ENCODE measurements at regions not wholly inside any gene's neighbourhood (a gene's known extent, or its start where the extent isn't known, plus 50 kb on each side); places are given as distances from the start of the nearest gene placed in this dataset.

DNA sequence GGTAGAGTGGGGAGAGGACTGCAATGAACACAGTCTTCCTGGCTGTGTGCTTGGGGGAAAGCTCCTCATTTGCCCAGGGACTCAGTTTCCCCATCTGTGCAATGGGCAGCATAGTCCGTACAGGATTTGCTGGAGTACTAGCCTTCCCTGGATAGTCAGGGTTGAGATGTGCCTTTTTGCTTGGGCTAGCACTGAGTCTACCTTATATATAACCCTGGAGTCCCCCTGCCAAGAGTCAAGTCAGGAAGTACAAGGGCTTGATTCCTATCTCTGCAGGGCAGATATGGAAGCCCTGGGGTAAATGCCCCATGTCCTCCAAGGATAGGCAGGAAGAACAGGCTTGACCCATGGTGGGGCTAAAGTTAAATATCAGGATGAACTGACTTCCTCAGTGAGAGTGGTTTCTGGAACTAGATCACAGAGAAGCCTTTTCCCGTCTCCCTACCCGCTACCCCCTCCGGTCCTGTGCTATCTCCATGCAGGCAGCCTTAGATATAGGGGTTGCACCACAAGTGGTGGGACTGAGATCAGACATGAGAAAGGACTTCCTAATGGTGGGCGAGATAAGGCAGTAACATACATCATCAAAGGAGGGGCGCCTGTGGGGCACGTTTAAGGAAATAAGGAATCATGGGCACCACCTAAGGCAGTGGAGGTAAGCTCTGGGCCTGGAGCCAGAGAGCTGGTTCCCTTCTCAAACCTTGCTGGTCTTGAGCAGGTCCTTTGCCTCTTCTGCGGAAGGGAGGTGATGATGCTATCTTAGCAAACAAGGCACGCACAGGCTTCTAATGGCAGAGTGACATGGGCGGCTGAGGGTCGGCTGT is 157.9 kb downstream of the MRPL14 start:
- no peaks in the 10 kb centered on the region for H3K27me3 ChIP-seq
- H3K4me1 ChIP-seq: peaks cover 0 to 34% (median 31%) of the 10 kb centered on the region in 4 donors
- intact Hi-C loops (cut with DNase I): no loop called here
- H3K27ac ChIP-seq: no peak overlapping the region
- H3K36me3 ChIP-seq: no peaks in the 10 kb centered on the region
- H3K9me3 ChIP-seq: no peaks in the 10 kb centered on the region
- H3K4me3 ChIP-seq: no peak overlapping the region
- TF ChIP-seq, protein P1, sequence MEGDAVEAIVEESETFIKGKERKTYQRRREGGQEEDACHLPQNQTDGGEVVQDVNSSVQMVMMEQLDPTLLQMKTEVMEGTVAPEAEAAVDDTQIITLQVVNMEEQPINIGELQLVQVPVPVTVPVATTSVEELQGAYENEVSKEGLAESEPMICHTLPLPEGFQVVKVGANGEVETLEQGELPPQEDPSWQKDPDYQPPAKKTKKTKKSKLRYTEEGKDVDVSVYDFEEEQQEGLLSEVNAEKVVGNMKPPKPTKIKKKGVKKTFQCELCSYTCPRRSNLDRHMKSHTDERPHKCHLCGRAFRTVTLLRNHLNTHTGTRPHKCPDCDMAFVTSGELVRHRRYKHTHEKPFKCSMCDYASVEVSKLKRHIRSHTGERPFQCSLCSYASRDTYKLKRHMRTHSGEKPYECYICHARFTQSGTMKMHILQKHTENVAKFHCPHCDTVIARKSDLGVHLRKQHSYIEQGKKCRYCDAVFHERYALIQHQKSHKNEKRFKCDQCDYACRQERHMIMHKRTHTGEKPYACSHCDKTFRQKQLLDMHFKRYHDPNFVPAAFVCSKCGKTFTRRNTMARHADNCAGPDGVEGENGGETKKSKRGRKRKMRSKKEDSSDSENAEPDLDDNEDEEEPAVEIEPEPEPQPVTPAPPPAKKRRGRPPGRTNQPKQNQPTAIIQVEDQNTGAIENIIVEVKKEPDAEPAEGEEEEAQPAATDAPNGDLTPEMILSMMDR (IDR thresholded peaks at IDR 0.05): no peak
- TF ChIP-seq EP300 (IDR thresholded peaks at IDR 0.05) (no peak), POLR2A (IDR thresholded peaks at IDR 0.05) (no peak), POLR2AphosphoS5 (IDR thresholded peaks at IDR 0.05) (no peak)
- DNase-seq: no peak
- 85 to 87% methylated on average over 11 of the region's 11 CpGs for WGBS, 2 donors

DNA sequence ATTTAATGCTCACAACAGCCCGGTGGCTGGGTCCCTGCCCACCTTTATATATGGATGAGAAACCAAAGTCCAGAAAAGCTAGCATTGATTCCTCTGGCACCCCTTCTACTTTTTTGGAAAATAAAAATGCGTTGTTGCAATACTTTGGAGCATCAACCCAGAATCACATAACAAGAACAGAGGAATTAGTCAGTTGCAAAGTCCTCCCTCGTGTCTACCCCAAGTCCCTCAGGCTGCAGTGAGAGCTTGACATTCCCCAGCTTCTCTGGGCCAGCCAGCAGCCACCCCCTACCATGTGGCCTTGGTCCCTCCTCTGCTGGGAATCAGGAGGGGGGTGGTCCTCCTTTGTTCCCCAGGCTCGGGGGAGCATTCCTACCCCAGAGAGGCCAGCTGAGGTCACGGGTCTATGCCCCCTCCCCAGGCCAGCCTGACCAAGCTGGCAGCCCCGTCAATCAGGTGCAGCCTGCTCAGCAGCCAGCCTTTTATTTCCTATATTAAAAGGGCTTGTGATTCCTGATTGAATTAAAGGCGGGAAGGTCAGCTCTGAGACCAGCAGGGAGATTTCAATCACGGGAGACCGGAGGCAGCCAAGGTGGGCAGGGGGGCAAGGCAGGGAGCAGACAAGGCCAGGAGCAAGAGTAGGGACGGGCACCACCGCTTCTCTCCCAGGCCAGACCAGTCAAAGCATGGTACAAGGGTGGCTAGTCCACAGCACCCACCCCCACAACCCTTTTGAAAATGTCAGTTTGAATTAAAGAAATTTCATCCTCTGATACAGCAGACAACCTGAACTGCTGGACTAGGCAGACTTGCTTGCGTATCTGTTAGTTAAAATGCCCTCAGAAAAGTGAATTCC is 158.9 kb downstream of the MRPL14 start:
- 85 to 87% methylated on average over 12 of the region's 12 CpGs for WGBS, 2 donors
- Histone ChIP-seq H3K4me3 (no peak overlapping the region), H3K4me1 (peaks cover 0 to 28% (median 26%) of the 10 kb centered on the region in 4 donors), H3K36me3 (no peaks in the 10 kb centered on the region), H3K9me3 (no peaks in the 10 kb centered on the region), H3K27ac (no peak overlapping the region), H3K27me3 (no peaks in the 10 kb centered on the region)
- intact Hi-C loops (cut with DNase I): no loop called here
- no peak for DNase-seq
- TF ChIP-seq POLR2A (IDR thresholded peaks at IDR 0.05) (no peak), EP300 (IDR thresholded peaks at IDR 0.05) (no peak), POLR2AphosphoS5 (IDR thresholded peaks at IDR 0.05) (no peak)
- TF ChIP-seq, protein P1 (IDR thresholded peaks at IDR 0.05): no peak

DNA sequence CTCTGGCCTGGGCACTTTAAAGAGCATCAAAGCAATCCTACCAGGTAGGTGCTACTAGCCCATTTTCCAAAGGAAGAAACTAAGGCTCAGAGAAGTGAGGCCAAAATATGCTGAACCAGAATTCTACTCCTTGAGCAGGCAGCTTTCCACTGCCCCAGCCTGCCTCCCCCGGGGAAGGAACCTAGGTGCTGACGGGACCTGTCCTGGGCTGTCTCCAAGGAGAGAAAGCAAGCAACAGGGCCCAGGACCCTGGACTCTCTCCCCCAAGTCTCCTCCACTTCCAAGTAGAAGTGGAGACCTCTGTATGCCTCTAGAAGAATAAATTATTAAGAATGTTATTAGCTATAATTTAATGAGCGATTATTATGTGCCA is 159.5 kb downstream of the MRPL14 start:
- H3K36me3 ChIP-seq: no peaks in the 10 kb centered on the region
- WGBS, 2 donors: 90 to 95% methylated on average over 3 of the region's 3 CpGs
- H3K4me3 ChIP-seq: no peak overlapping the region
- no peak overlapping the region for H3K27ac ChIP-seq
- H3K4me1 ChIP-seq: peaks cover 0 to 22% (median 20%) of the 10 kb centered on the region in 4 donors
- no peaks in the 10 kb centered on the region for H3K9me3 ChIP-seq
- intact Hi-C loops (cut with DNase I): no loop called here
- DNase-seq: no peak
- H3K27me3 ChIP-seq: no peaks in the 10 kb centered on the region
- no peak for TF ChIP-seq POLR2A (IDR thresholded peaks at IDR 0.05)
- TF ChIP-seq, protein P1 (IDR thresholded peaks at IDR 0.05): no peak
- TF ChIP-seq EP300 (IDR thresholded peaks at IDR 0.05): no peak
- TF ChIP-seq POLR2AphosphoS5 (IDR thresholded peaks at IDR 0.05): no peak

DNA sequence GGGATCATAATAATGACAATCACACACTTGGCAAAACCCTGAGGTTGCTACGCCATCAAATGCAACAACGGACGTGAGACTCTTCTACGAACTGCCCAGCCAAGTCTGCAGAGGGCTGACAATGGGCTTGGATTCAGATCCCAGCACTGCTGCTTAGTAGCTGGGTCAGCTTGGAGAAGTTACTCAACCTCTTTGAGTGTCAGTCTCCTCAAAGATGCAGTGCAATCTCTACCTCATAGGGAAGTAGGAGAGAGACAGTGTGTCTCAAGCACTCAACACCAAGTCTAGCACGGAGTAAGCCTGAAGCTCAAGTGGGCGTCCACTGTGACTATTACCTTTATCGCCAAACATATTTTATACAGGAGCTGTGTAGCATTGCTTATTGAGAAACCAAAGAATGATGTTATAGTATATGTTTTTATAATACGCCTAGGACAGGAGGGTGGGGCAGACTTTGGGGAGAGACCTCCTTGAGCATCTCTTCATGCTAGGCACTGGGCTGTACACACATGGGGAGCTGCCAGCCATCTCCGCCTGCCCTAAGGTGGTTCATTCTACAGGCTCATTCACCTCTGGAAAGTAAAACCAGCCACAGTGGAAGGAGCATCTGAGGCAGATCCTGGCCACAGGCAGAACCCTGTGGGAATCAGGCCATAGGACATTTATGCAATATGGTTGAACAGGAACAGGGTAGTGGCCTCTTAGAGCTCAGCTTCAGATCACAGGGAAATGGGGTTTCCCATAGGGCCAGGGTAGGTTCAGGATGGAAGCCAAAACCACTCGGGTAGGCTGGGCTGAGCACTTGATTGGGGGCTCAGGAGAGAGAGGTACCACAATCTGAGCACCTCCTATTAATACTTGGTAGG is 160.2 kb downstream of the MRPL14 start:
- TF ChIP-seq, protein P1 (IDR thresholded peaks at IDR 0.05): no peak
- TF ChIP-seq POLR2AphosphoS5 (IDR thresholded peaks at IDR 0.05) (no peak), EP300 (IDR thresholded peaks at IDR 0.05) (no peak), POLR2A (IDR thresholded peaks at IDR 0.05) (no peak)
- intact Hi-C loops (cut with DNase I): no loop called here
- no peak for DNase-seq
- 81 to 84% methylated on average over 10 of the region's 10 CpGs for whole genome bisulfite sequencing, 2 donors
- peaks cover 0 to 15% (median 13%) of the 10 kb centered on the region in 4 donors for H3K4me1 ChIP-seq
- no peaks in the 10 kb centered on the region for H3K36me3 ChIP-seq
- no peaks in the 10 kb centered on the region for H3K27me3 ChIP-seq
- no peak overlapping the region for H3K4me3 ChIP-seq
- no peak overlapping the region for H3K27ac ChIP-seq
- no peaks in the 10 kb centered on the region for H3K9me3 ChIP-seq

All from sigmoid colon (tissue), 6 donors.